AML-193 (cell line): ENCODE measurements at regions not wholly inside any gene's neighbourhood (a gene's known extent, or its start where the extent isn't known, plus 50 kb on each side); places are given as distances from the start of the nearest gene placed in this dataset.

Source experiments
- DNase-seq, 2 experiments: peaks; one replicate each; lab custom pipeline; 2025; lab: John Stamatoyannopoulos, UW

GRCh38 chr12:4223273-4223845 lies 50.2 kb upstream of the CCND2 start:
- peak in 1 of 2 experiments; percentile 5 for DNase-seq

GRCh38 chr12:4221258-4221620 lies 52.3 kb upstream of the CCND2 start:
- no peak for DNase-seq

DNA sequence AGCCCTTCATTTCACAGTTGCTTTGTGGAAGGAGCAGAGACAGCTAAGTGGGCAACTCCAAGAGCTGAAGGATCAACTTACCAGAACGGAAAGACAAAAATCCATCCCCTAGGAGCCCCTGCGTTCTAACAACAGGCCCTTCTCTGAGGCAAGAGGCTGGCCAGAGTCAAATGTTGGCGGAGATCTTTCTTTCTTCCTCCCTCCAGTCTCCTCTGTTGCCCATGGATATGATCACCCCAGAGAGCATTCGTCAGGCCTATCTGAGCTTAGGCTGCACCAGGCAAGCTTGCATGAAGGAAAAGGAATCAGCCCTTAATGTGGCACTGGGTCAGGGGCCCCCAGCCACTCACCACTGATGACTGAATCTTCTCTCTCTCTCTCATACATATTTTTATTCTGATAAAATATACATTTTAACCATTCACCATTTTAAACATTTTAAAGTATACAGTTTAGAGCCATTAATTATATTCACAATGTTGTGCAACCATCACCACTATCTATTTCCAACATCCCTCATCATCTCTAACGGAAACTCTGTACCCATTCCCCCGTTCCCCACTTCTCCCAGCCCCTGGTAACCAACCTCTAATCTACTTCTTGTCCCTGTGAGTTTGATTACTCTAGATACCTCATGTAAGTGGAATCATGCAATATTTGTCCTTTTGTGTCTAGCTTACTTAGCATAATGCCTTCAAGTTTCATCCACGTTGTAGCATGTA lies 52.9 kb upstream of the CCND2 start:
- DNase-seq, result no peak

- no peak for DNase-seq
These were observed 56.5 kb upstream of the CCND2 start for GRCh38 chr12:4217091-4217490.

GRCh38 chr12:4216187-4216927 lies 57.2 kb upstream of the CCND2 start:
- no peak for DNase-seq

DNA sequence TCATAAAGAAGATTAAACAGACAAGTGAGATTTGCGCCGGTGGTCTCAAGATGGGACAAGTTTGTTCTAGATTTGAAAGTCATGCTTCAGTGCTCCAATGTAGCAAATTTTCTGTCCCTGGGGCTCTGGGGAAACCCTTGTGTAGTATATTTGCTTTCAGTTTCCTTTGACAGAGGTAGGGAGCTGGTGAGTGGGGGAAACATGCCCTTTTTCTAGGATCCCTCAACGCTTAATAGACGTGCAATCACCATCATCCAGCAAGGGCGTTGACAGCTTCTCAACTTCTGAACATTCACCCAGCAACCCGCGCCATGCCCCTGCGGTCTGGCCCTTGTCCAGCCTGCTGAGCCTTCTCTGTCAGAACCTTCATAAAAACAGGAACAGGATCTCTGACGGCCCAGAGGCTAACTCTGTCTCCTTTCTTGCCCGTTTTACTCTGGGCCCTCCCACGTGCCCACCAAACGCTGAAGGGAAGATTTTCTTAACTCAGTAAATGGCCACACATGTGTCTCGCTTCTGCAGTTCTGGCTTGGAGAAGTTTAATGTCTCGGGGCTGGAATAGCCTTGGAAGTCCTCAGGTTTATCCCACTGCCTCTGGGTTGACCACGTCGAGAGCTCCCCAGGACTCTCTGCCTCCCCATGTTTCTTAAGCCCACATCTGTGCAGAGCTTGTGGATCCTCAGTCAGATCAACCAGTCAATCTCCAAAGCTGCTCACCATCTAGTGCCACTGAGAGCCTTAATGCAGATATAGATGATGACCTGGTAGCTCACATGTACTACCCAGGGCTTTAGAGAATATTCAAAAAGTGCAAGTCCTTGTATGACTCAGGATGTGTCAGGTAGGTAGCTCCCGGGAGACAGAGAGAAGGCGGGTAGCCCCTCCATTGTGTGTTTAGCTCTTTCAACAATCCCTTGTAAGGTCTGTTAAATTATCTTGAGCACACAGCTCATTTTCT lies 58.1 kb upstream of the CCND2 start:
- DNase-seq, result peak; percentile 71 to 79

GRCh38 chr12:4214877-4215228 lies 58.7 kb upstream of the CCND2 start:
- no peak for DNase-seq

DNA sequence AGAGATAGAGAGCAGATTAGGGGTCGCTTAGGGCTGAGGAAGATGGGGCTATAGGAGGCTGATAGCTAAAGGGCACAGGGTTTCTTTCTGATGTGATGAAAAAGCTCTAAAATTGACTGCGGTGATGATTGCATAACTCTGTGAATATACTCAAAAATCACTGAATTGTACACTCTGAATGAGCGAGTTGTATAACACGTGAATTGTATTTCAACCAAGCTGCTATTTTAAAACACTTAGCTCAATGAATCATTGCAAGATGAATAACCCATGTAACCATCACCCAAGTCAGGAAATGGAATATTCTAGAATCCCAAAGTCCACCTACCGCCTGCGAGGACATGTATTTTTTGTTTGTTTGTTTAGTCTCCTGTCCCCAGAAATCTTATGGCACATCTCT lies 60.1 kb upstream of the CCND2 start:
- DNase-seq, result no peak

- no peak for DNase-seq
These were observed 60.7 kb upstream of the CCND2 start for GRCh38 chr12:4212845-4213244.

GRCh38 chr12:4211372-4211771 lies 62.2 kb upstream of the CCND2 start:
- no peak for DNase-seq

GRCh38 chr12:4210183-4210582 lies 63.4 kb upstream of the CCND2 start:
- DNase-seq, result no peak

DNA sequence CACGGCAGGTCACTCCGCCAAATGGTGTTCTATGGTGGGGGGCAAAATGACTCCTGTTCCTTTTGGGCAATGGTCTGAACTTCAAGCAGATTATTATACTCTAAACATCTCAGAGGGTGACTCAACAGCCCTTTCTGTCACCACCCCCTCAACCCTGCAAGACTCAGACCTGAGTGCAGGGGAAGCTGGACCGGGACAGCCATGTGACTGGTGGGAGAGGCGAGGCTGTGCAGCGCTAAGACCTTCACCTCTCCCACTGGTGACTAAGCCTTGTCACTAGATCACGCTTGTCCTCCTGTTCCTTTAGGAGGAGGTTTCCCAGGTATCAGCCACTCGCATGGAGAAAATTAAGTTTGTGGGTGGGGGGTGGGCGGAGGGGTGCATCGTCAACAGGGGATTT lies 67.1 kb upstream of the CCND2 start:
- no peak for DNase-seq

DNA sequence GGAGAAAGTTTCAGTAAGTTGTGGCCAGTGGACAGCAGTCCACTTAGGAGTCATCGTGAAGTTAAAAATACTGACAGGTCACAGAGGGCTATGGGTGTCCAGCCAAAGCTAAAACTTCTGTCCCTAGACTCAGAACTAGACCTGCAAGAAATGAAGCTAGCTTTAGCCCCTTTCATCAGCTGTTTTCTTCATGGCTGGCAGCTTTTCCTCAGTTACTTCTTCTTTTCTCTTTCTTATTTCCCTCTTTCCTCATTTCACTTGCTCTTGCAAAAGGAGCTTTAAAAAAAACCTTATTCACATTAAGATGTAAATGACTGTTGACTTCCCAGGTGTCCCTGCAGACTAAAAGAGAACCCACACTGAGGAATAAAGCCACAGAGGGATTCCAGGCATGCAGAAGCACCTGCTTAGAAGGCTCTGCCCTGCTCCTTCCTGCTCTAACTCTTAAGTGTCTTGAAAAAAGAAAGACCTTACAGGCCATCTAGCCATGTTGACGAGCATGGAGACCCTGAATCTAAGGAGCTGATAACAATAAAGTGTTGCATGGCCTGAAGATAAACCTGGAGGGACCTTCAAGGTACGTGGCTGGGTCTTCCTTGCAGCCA lies 69.7 kb upstream of the CCND2 start:
- peak; percentile 76 to 84 for DNase-seq

- no peak for DNase-seq
These were observed 70.6 kb upstream of the CCND2 start for GRCh38 chr12:4202918-4203317.

- DNase-seq, result peak; percentile 15 to 57
These were observed 71.1 kb upstream of the CCND2 start for GRCh38 chr12:4202487-4202886.

GRCh38 chr12:4201333-4202100 lies 72.0 kb upstream of the CCND2 start:
- no peak for DNase-seq

- no peak for DNase-seq
These were observed 75.4 kb upstream of the CCND2 start for GRCh38 chr12:4197922-4198763.

GRCh38 chr12:4196805-4197420 lies 76.6 kb upstream of the CCND2 start:
- no peak for DNase-seq

DNA sequence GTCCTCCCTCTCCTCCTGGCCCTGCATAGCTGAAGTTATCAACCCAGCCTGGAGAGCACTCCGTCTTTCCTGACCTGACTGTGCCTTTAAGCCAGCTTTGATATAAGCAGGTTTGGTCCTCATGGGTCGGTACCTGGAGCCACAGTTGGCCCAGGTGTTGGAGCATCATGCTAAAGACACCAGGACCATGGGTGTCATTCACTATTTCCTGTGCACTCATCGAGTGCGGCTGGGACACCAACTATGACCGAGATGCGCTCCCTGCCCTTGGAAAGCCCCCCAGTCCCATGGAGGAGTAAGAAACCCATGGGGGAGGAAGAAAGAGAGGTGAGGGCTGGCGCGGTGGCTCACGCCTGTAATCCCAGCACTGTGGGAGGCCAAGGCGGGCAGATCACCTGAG lies 78.9 kb upstream of the CCND2 start:
- DNase-seq, result no peak

GRCh38 chr12:4193821-4194220 lies 79.7 kb upstream of the CCND2 start:
- DNase-seq, result no peak
